BE2C (cell line): ENCODE measurements at regions not wholly inside any gene's neighbourhood (a gene's known extent, or its start where the extent isn't known, plus 50 kb on each side); places are given as distances from the start of the nearest gene placed in this dataset.
A peak's percentile ranks its signal among the peaks of the same experiment; 100 is the strongest.

Experiments used
- DNase-seq: peaks from one replicate; pipeline ENCODE4 v3.0.0-alpha.2; 2020
- H3K27me3 ChIP-seq: fragments of 250-450 bp; sonication (Bioruptor Pico); 2 replicates; pipeline ENCODE4 v1.5.1; 2020; ENCODE audit warnings: mild to moderate bottlenecking
- H3K36me3 ChIP-seq: fragments of 250-450 bp; sonication (Bioruptor Pico); 2 replicates; pipeline ENCODE4 v1.5.1; 2020; ENCODE audit warnings: mild to moderate bottlenecking
- H3K4me1 ChIP-seq: fragments of 250-450 bp; sonication (Bioruptor Pico); 2 replicates; pipeline ENCODE4 v1.5.1; 2020
- H3K4me3 ChIP-seq: 2 replicates; pipeline ENCODE4 v1.5.1; 2011; ENCODE audit warnings: low read depth, low read length
- H3K9me3 ChIP-seq: fragments of 250-450 bp; sonication (Bioruptor Pico); 2 replicates; pipeline ENCODE4 v1.5.1; 2020
- CTCF ChIP-seq: IDR thresholded peaks from 2 replicates; pipeline ENCODE4 v1.5.1; 2012; ENCODE audit warnings: mild to moderate bottlenecking, low read depth, low read length

- no peak for TF ChIP-seq CTCF
- DNase-seq = no peak
- Histone ChIP-seq H3K27me3 (no peaks in the 10 kb centered on the region), H3K9me3 (no peaks in the 10 kb centered on the region), H3K4me3 (no peak overlapping the region), H3K36me3 (no peaks in the 10 kb centered on the region), H3K4me1 (peaks cover 45% of the 10 kb centered on the region)
Measured at GRCh38 chr2:20526160-20526559, 79.3 kb downstream of the RHOB start.

- peaks cover 50% of the 10 kb centered on the region for H3K4me1 ChIP-seq
- H3K4me3 ChIP-seq = no peak overlapping the region
- H3K27me3 ChIP-seq = no peaks in the 10 kb centered on the region
- no peak for TF ChIP-seq CTCF
- DNase-seq = peak; percentile 88
- H3K9me3 ChIP-seq = no peaks in the 10 kb centered on the region
- no peaks in the 10 kb centered on the region for H3K36me3 ChIP-seq
Measured at GRCh38 chr2:20526708-20527107, 79.8 kb downstream of the RHOB start.

DNA sequence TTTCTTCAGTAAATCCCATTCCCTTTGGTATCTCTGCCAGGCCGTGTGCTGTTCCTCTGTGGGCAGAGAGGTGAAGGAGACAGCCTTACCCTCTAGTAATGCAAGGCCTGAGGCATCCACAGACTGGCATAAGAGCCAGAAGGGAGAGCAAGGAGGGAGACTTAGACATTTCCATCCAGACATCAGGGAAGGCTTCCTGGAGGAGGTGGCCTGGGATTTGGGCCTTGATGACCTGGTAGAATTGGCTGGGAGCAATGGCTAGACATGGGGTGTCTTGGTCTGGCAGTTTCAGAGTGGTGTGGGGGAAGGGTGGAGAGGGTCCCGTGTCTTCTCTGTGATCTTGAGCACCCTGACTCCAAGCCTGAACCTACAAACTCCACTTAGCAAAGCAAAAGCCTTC is 81.8 kb downstream of the RHOB start:
- TF ChIP-seq CTCF = no peak
- Histone ChIP-seq H3K36me3 (no peaks in the 10 kb centered on the region), H3K4me1 (peaks cover 54% of the 10 kb centered on the region), H3K4me3 (no peak overlapping the region), H3K9me3 (no peaks in the 10 kb centered on the region), H3K27me3 (no peaks in the 10 kb centered on the region)
- no peak for DNase-seq

- H3K4me1 ChIP-seq = peaks cover 41% of the 10 kb centered on the region
- H3K36me3 ChIP-seq = no peaks in the 10 kb centered on the region
- H3K4me3 ChIP-seq = no peak overlapping the region
- no peaks in the 10 kb centered on the region for H3K9me3 ChIP-seq
- no peaks in the 10 kb centered on the region for H3K27me3 ChIP-seq
- no peak for DNase-seq
- no peak for TF ChIP-seq CTCF
Measured at GRCh38 chr2:20530520-20530919, 83.6 kb downstream of the RHOB start.

DNA sequence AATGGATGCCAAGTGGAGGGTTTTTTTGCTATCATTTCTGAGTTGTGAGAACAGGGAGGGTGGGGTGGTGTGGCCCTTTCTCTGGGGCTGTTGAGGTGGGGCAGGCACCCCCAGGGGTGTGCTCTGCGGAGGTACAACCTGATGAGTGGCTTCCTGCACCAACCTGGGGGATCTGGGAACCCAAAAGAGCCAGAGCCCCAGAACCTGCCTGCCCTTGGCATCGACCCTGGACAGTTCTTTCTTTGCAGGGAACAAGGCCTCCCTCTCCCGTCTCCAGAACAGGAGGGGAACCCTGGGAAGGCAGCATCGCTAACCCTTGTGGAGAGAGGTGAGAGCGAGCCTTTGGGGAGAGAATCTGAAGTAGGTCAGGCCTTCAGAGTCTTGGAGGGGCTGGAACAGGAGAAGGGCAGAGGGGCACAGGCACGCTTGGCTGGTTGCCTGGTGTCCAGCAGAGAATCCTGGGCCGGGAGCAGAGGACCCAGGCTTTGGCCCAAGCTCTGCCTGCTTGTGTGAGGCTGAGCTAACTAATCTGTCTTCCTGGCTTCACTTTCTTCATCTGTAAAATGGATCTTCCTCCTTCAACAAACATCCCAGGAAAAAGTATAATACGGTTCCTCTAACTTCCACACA is 84.9 kb downstream of the RHOB start:
- TF ChIP-seq CTCF = no peak

DNA sequence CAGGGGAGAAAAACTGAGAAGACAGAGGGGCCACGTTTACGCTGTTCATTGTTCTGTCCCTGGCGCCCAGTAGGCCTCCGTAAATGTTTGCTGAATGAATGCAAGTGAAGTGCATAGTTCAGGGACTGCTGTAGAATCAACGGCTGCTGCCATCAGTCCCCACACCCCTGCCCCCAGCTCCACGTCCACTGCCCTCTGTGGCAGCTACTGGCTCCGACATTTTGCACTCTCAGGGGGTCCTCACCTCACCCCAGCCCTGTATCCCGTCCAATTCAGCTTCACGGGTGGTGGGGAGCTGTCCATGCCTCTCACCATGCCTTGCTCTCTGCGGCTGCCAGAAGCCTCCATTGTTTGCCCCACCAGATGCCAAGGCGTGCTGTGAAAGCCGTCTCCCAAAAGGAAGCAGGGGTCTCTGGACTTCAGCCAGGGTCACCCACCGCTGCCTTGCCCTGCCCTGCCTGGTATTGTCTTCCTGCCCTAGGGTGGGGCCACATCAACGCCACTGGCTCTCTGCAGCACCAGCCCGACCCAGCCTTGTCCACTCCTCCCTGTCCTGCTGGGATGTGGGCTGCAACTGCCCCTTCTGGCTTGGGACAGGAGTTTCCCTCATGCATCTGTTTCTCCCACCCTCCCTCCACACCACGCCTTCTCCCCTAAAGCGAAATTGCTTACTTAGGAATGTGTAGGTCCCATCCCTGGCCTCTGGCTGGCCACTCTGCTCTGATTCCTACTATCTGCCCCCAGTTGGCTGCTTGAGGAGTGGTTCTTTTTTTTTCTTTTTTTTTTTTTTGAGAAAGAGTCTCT is 86.0 kb downstream of the RHOB start:
- TF ChIP-seq CTCF = no peak
- Histone ChIP-seq H3K4me1 (peaks cover 33% of the 10 kb centered on the region), H3K27me3 (no peaks in the 10 kb centered on the region), H3K9me3 (no peaks in the 10 kb centered on the region), H3K36me3 (no peaks in the 10 kb centered on the region), H3K4me3 (no peak overlapping the region)
- DNase-seq = no peak

More for the DNA sequence above, 84.9 kb downstream of the RHOB start:
- Histone ChIP-seq H3K4me3 (no peak overlapping the region), H3K9me3 (no peaks in the 10 kb centered on the region), H3K27me3 (no peaks in the 10 kb centered on the region), H3K4me1 (peaks cover 30% of the 10 kb centered on the region), H3K36me3 (no peaks in the 10 kb centered on the region)
- no peak for DNase-seq
